ENCODE measurements at regions not wholly inside any gene's neighbourhood (a gene's known extent, or its start where the extent isn't known, plus 50 kb on each side); places are given as distances from the start of the nearest gene placed in this dataset.

DNA sequence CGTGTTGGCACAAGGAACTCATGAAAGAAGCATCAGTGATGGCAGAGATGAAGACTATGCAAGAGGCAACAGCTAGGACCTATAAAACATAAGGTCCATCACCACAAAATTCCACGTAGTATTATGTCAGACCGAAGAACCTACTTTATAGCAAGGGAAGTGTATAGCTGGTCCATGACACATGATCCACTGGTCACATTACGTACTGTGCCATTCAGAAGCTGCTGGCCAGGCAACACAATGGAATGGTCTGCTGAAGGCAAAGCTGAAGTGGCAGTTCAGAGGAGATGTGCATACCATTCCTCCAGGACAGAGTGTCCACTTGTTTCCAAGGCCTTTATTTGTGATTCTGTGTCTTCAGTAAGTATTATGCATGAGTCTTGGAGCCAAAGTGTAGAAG lies 215.5 kb upstream of the UGT8 start:
- Histone ChIP-seq H3K9me3 (ENCODE audit: severe bottlenecking) (no peaks in the 10 kb centered on the region), H3K36me3 (no peaks in the 10 kb centered on the region), H3K4me3 (ENCODE audit: low read depth, low read length) (no peak overlapping the region), H3K27ac (no peak overlapping the region), H3K27me3 (ENCODE audit: insufficient read depth, low read depth, severe bottlenecking) (no peaks in the 10 kb centered on the region)
- TF ChIP-seq, protein P1, sequence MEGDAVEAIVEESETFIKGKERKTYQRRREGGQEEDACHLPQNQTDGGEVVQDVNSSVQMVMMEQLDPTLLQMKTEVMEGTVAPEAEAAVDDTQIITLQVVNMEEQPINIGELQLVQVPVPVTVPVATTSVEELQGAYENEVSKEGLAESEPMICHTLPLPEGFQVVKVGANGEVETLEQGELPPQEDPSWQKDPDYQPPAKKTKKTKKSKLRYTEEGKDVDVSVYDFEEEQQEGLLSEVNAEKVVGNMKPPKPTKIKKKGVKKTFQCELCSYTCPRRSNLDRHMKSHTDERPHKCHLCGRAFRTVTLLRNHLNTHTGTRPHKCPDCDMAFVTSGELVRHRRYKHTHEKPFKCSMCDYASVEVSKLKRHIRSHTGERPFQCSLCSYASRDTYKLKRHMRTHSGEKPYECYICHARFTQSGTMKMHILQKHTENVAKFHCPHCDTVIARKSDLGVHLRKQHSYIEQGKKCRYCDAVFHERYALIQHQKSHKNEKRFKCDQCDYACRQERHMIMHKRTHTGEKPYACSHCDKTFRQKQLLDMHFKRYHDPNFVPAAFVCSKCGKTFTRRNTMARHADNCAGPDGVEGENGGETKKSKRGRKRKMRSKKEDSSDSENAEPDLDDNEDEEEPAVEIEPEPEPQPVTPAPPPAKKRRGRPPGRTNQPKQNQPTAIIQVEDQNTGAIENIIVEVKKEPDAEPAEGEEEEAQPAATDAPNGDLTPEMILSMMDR (IDR thresholded peaks at IDR 0.05; ENCODE audit: low read depth, low read length) = no peak
- DNase-seq = no peak

GRCh38 chr4:114383721-114384120 lies 214.9 kb upstream of the UGT8 start:
- Histone ChIP-seq H3K27ac (no peak overlapping the region), H3K27me3 (ENCODE audit: insufficient read depth, low read depth, severe bottlenecking) (no peaks in the 10 kb centered on the region), H3K4me3 (ENCODE audit: low read depth, low read length) (no peak overlapping the region), H3K9me3 (ENCODE audit: severe bottlenecking) (no peaks in the 10 kb centered on the region), H3K36me3 (no peaks in the 10 kb centered on the region)
- DNase-seq = no peak
- TF ChIP-seq, protein P1 (IDR thresholded peaks at IDR 0.05; ENCODE audit: low read depth, low read length) = no peak

GRCh38 chr4:114384629-114385028 lies 214.0 kb upstream of the UGT8 start:
- no peak for DNase-seq
- no peaks in the 10 kb centered on the region for H3K9me3 ChIP-seq (ENCODE audit: severe bottlenecking)
- TF ChIP-seq, protein P1 (IDR thresholded peaks at IDR 0.05; ENCODE audit: low read depth, low read length) = peak; percentile 38; the same call in 1 of the 2 replicates
- no peaks in the 10 kb centered on the region for H3K36me3 ChIP-seq
- H3K27ac ChIP-seq = no peak overlapping the region
- H3K4me3 ChIP-seq (ENCODE audit: low read depth, low read length) = no peak overlapping the region
- no peaks in the 10 kb centered on the region for H3K27me3 ChIP-seq (ENCODE audit: insufficient read depth, low read depth, severe bottlenecking)

- no peaks in the 10 kb centered on the region for H3K36me3 ChIP-seq
- H3K9me3 ChIP-seq (ENCODE audit: severe bottlenecking) = no peaks in the 10 kb centered on the region
- H3K27me3 ChIP-seq (ENCODE audit: insufficient read depth, low read depth, severe bottlenecking) = no peaks in the 10 kb centered on the region
- no peak overlapping the region for H3K4me3 ChIP-seq (ENCODE audit: low read depth, low read length)
- no peak overlapping the region for H3K27ac ChIP-seq
- TF ChIP-seq, protein P1 (IDR thresholded peaks at IDR 0.05; ENCODE audit: low read depth, low read length) = no peak
- DNase-seq = no peak
Measured at GRCh38 chr4:114385195-114385985, 213.2 kb upstream of the UGT8 start.

- TF ChIP-seq, protein P1 (IDR thresholded peaks at IDR 0.05; ENCODE audit: low read depth, low read length) = peak; percentile 51
- H3K36me3 ChIP-seq = no peaks in the 10 kb centered on the region
- H3K27me3 ChIP-seq (ENCODE audit: insufficient read depth, low read depth, severe bottlenecking) = no peaks in the 10 kb centered on the region
- no peak overlapping the region for H3K4me3 ChIP-seq (ENCODE audit: low read depth, low read length)
- no peaks in the 10 kb centered on the region for H3K9me3 ChIP-seq (ENCODE audit: severe bottlenecking)
- DNase-seq = no peak
- H3K27ac ChIP-seq = no peak overlapping the region
Measured at GRCh38 chr4:114386637-114387233, 211.9 kb upstream of the UGT8 start.

Data from WERI-Rb-1 (cell line).